Left ventricle myocardium inferior (tissue), 1 donor: ENCODE measurements at regions not wholly inside any gene's neighbourhood (a gene's known extent, or its start where the extent isn't known, plus 50 kb on each side); places are given as distances from the start of the nearest gene placed in this dataset.

Experiments used
- DNase-seq: peaks from one replicate; pipeline ENCODE4 v3.0.0-alpha.2; 2020
- H3K27ac ChIP-seq: fragments of 200-600 bp; replicated peaks from 2 replicates; pipeline ENCODE4 v1.8.0; 2021
- H3K27me3 ChIP-seq: fragments of 200-600 bp; 2 replicates; pipeline ENCODE4 v1.8.0; 2021; ENCODE audit warnings: low read depth
- H3K36me3 ChIP-seq: fragments of 200-600 bp; 2 replicates; pipeline ENCODE4 v1.8.0; 2021
- H3K4me1 ChIP-seq: fragments of 200-600 bp; 2 replicates; pipeline ENCODE4 v1.8.0; 2021
- H3K4me3 ChIP-seq: fragments of 200-600 bp; 2 replicates; pipeline ENCODE4 v1.8.0; 2021; ENCODE audit warnings: mild to moderate bottlenecking, moderate library complexity
- H3K9me3 ChIP-seq: fragments of 200-600 bp; replicated peaks from 2 replicates; pipeline ENCODE4 v1.8.0; 2021
- intact Hi-C: fragments of 100-400 bp; cut with micrococcal nuclease; formaldehyde crosslinking; loops from one replicate; pipeline ENCODE4 v1.11.0; 2022
- TF ChIP-seq, protein P1 (sequence below): fragments of 200-600 bp; IDR thresholded peaks from 2 replicates; pipeline ENCODE4 v1.8.0; 2021; ENCODE audit warnings: antibody characterized with exemption, mild to moderate bottlenecking, borderline replicate concordance
- donor health status: DM: no; HTN: yes; CAD: no; lungs with severe emphysema.

DNA sequence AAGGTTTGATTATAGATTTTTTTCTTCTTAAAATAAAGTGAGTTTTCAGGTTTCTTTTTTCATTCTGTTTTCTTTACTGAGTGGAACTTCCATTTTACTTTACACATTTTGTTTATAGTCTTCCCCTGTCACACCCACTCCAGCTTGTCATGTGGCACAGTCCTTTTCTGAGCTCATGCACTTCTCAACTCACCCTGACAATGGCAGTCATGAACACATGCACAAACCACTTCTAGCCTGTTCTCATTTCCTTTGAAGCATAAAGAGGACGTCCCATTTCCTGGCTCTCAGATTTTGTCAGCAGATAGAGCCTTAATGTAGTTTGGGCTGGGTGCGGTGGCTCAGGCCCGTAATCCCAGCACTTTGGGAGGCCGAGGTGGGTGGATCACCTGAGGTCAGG is 168.0 kb downstream of the AHSP start:
- intact Hi-C loops: no loop called here
- Histone ChIP-seq H3K27ac (no peak overlapping the region), H3K36me3 (no peaks in the 10 kb centered on the region), H3K4me1 (peaks cover 11% of the 10 kb centered on the region), H3K4me3 (no peak overlapping the region), H3K9me3 (no peaks in the 10 kb centered on the region), H3K27me3 (no peaks in the 10 kb centered on the region)
- TF ChIP-seq, protein P1, sequence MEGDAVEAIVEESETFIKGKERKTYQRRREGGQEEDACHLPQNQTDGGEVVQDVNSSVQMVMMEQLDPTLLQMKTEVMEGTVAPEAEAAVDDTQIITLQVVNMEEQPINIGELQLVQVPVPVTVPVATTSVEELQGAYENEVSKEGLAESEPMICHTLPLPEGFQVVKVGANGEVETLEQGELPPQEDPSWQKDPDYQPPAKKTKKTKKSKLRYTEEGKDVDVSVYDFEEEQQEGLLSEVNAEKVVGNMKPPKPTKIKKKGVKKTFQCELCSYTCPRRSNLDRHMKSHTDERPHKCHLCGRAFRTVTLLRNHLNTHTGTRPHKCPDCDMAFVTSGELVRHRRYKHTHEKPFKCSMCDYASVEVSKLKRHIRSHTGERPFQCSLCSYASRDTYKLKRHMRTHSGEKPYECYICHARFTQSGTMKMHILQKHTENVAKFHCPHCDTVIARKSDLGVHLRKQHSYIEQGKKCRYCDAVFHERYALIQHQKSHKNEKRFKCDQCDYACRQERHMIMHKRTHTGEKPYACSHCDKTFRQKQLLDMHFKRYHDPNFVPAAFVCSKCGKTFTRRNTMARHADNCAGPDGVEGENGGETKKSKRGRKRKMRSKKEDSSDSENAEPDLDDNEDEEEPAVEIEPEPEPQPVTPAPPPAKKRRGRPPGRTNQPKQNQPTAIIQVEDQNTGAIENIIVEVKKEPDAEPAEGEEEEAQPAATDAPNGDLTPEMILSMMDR: no peak
- DNase-seq: no peak

DNA sequence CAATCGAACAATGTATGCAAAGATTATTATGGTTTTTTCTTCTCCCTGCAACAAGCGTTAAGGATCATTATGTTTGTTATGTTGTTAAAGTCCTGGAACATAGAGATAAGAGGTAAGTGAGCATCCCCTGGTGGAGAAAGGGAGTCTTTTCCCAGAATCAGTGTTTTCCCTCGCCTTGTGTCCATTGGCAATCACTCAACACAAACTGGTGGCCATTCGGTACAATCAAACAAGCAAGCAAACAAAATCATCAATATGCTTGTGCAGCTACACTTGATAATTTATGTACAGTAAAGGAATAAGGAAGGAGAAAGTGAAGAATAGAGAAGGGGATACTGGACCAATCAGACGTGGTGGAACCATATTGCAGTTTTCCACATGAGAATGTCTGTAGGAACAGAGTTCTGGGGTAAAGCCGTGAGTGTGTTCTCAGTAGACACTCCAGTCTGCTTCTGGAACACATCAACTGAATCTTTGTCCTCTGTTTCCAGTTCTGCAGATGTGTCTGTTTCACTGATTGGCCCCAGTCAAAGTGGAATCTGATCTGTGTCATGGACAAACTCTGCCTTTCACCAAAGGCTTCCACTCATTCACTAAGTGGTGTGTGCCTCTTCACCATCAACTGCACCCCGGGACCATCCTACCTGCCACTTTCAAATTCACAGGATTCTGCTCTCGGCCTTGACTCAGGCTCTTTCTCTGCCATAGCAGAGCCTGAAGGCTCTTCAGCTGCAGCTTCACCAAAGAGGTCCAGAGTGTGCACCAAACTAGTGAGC is 169.5 kb downstream of the AHSP start:
- Histone ChIP-seq H3K4me3 (no peak overlapping the region), H3K27me3 (no peaks in the 10 kb centered on the region), H3K36me3 (no peaks in the 10 kb centered on the region), H3K4me1 (peaks cover 21% of the 10 kb centered on the region), H3K27ac (no peak overlapping the region), H3K9me3 (no peaks in the 10 kb centered on the region)
- TF ChIP-seq, protein P1: peak; percentile 47
- intact Hi-C loops: no loop called here
- no peak for DNase-seq

- no peak overlapping the region for H3K27ac ChIP-seq
- no peaks in the 10 kb centered on the region for H3K9me3 ChIP-seq
- no peaks in the 10 kb centered on the region for H3K36me3 ChIP-seq
- no peak overlapping the region for H3K4me3 ChIP-seq
- H3K4me1 ChIP-seq: peaks cover 21% of the 10 kb centered on the region
- H3K27me3 ChIP-seq: no peaks in the 10 kb centered on the region
- intact Hi-C loops: no loop called here
- TF ChIP-seq, protein P1: no peak
- no peak for DNase-seq
Measured at GRCh38 chr16:31697744-31698125, 170.0 kb downstream of the AHSP start.

DNA sequence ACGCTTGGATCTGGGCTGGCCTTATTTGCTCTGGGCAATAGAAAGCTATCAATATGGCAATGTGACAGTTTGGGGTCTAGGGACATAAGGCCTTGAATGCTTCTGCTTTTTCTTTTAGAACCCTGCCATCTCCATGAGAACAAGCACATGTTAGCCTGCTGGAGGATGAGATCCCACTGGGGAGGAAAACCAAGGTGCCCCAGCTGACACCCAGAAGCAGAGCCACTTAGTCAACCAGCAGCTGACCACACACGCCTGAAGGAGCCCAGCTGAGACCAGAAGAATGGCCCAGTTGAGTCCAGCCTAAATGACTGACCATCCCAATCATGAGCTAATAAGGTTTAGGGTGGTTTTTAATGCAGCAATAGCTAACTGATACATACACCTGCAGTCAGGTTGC is 171.2 kb downstream of the AHSP start:
- no peak for DNase-seq
- intact Hi-C loops: no loop called here
- TF ChIP-seq, protein P1: no peak
- no peaks in the 10 kb centered on the region for H3K27me3 ChIP-seq
- H3K4me3 ChIP-seq: no peak overlapping the region
- peaks cover 21% of the 10 kb centered on the region for H3K4me1 ChIP-seq
- peaks cover 9% of the 10 kb centered on the region for H3K36me3 ChIP-seq
- H3K27ac ChIP-seq: no peak overlapping the region
- H3K9me3 ChIP-seq: no peaks in the 10 kb centered on the region

- Histone ChIP-seq H3K4me1 (peaks cover 21% of the 10 kb centered on the region), H3K4me3 (no peak overlapping the region), H3K9me3 (no peaks in the 10 kb centered on the region), H3K36me3 (peaks cover 16% of the 10 kb centered on the region), H3K27me3 (no peaks in the 10 kb centered on the region), H3K27ac (no peak overlapping the region)
- no peak for DNase-seq
- TF ChIP-seq, protein P1: no peak
- intact Hi-C loops: no loop called here
Measured at GRCh38 chr16:31699601-31700000, 171.9 kb downstream of the AHSP start.
